HepG2 (cell line): ENCODE measurements at regions not wholly inside any gene's neighbourhood (a gene's known extent, or its start where the extent isn't known, plus 50 kb on each side); places are given as distances from the start of the nearest gene placed in this dataset.

Source experiments
- ATAC-seq: fragments of 200-7000 bp; cut with Tn5 transposase; 3 replicates; pipeline ENCODE4 v1.9.1; 2020; ENCODE audit warnings: mild to moderate bottlenecking, moderate library complexity
- BruUV-seq: library from RNA; stranded (reverse); fragments of 400-500 nt; replicated peaks from 2 replicates; lab custom pipeline; 2021; lab: Mats Ljungman, UMichigan
- CTCF ChIA-PET: fragments of 300-600 bp; formaldehyde crosslinking; extraction: SDS; loops from one replicate; lab custom pipeline; 2021; ENCODE audit warnings: low total read pairs, inconsistent platforms, low intra/inter-chr PET ratio; lab: Yijun Ruan, JAX
- POLR2A ChIA-PET: fragments of 350-600 bp; sonication (Branson Sonifier 250); formaldehyde crosslinking; loops from one replicate; lab custom pipeline; 2020; ENCODE audit warnings: antibody characterized with exemption, inconsistent platforms; lab: Yijun Ruan, JAX
- DNase-seq: peaks from one replicate; pipeline ENCODE4 v3.0.0-alpha.2; 2015; ENCODE audit warnings: low spot score
- FAIRE-seq: peaks from 3 replicates; lab custom pipeline; 2011; peaks lifted over from hg19 to GRCh38; lab: Jason Lieb, UNC
- H2AFZ ChIP-seq: one replicate; pipeline ENCODE4 v1.6.1; 2011; ENCODE audit warnings: low read length, inconsistent platforms
- H3K27ac ChIP-seq: fragments of 300-600 bp; 3 replicates; pipeline ENCODE4 v1.8.0; 2011; ENCODE audit warnings: mixed run types, mild to moderate bottlenecking, mixed read lengths, low read length, inconsistent platforms; ENCODE audit not compliant: insufficient read depth; ENCODE audit errors: extremely low read length
- H3K27me3 ChIP-seq, 2 experiments: fragments of 200-600 bp in 1 of 2; 2 replicates in 1 of 2; 3 replicates in 1 of 2; pipeline versions ENCODE4 v1.6.0 to v1.8.0; 2011; ENCODE audit warnings: low read length in 2 of 2, mild to moderate bottlenecking in 2 of 2, moderate library complexity in 2 of 2, inconsistent platforms in 1 of 2; ENCODE audit not compliant: insufficient read depth in 2 of 2, control insufficient read depth in 1 of 2
- H3K36me3 ChIP-seq, 2 experiments: fragments of 200-600 bp in 1 of 2; replicated peaks in 1 of 2; 2 replicates in 1 of 2; 3 replicates in 1 of 2; pipeline versions ENCODE4 v1.5.1 to v1.8.0; 2011; ENCODE audit warnings: low read length in 2 of 2, inconsistent platforms in 1 of 2; ENCODE audit not compliant: insufficient read depth in 2 of 2, control insufficient read depth in 1 of 2
- H3K4me1 ChIP-seq: 2 replicates; pipeline ENCODE4 v1.5.1; 2012; ENCODE audit warnings: low read length, inconsistent platforms; ENCODE audit not compliant: insufficient read depth
- H3K4me2 ChIP-seq: 2 replicates; pipeline ENCODE4 v1.6.0; 2011; ENCODE audit warnings: low read depth, low read length, inconsistent platforms
- H3K4me3 ChIP-seq, 3 experiments: fragments of 200-600 bp in 1 of 3; sonication (generic), shearing (Covaris generic) in 1 of 3; replicated peaks in 1 of 3; 2 replicates each; pipeline ENCODE4 v1.5.1; 2011 to 2016; ENCODE audit warnings: low read length in 3 of 3, inconsistent platforms in 2 of 3, low read depth in 2 of 3, mild to moderate bottlenecking in 2 of 3, control low read depth in 1 of 3, mixed read lengths in 1 of 3; ENCODE audit not compliant: insufficient read depth in 1 of 3
- H3K79me2 ChIP-seq: one replicate; pipeline ENCODE4 v1.6.1; 2011; ENCODE audit warnings: low read length, inconsistent platforms; ENCODE audit not compliant: insufficient read depth
- H3K9ac ChIP-seq: 2 replicates; pipeline ENCODE4 v1.6.0; 2011; ENCODE audit warnings: mild to moderate bottlenecking, low read depth, low read length, inconsistent platforms; ENCODE audit not compliant: insufficient read depth
- H3K9me3 ChIP-seq: 2 replicates; pipeline ENCODE4 v1.5.1; 2012; ENCODE audit warnings: mild to moderate bottlenecking, low read length
- H4K20me1 ChIP-seq: 2 replicates; pipeline ENCODE4 v1.6.0; 2011; ENCODE audit warnings: inconsistent platforms, mild to moderate bottlenecking, low read length, moderate library complexity; ENCODE audit not compliant: insufficient read depth
- DMAP1 ChIP-seq: IDR thresholded peaks from 2 replicates; pipeline ENCODE4 v1.6.1; 2016
- DNMT1 ChIP-seq: sonication (generic); formaldehyde crosslinking; IDR thresholded peaks from 2 replicates; pipeline ENCODE4 v1.5.1; 2020; ENCODE audit warnings: mild to moderate bottlenecking, missing genetic modification reagents
- HOXA9 ChIP-seq: sonication (generic); formaldehyde crosslinking; IDR thresholded peaks from 2 replicates; pipeline ENCODE4 v1.8.1; 2022; ENCODE audit warnings: missing genetic modification reagents, mild to moderate bottlenecking, moderate library complexity, borderline replicate concordance
- IKZF1 ChIP-seq: fragments of 450-650 bp; IDR thresholded peaks from 2 replicates; pipeline ENCODE4 v1.7.1; 2016
- MZF1 ChIP-seq: sonication (generic); formaldehyde crosslinking; IDR thresholded peaks from 2 replicates; pipeline ENCODE4 v1.8.1; 2023; ENCODE audit warnings: mild to moderate bottlenecking, missing genetic modification reagents, borderline replicate concordance
- POLR2G ChIP-seq: fragments of 200-400 bp; formaldehyde crosslinking; IDR thresholded peaks from 2 replicates; pipeline ENCODE4 v1.6.1; 2018; ENCODE audit warnings: mild to moderate bottlenecking, low read depth, low read length, moderate library complexity
- YEATS4 ChIP-seq: sonication (generic); formaldehyde crosslinking; IDR thresholded peaks from 2 replicates; pipeline ENCODE4 v1.4.0; 2020; ENCODE audit warnings: missing genetic modification reagents, borderline replicate concordance
- ZNF446 ChIP-seq: sonication (generic); formaldehyde crosslinking; IDR thresholded peaks from 2 replicates; pipeline ENCODE4 v1.5.0; 2020; ENCODE audit warnings: mild to moderate bottlenecking, missing genetic modification reagents
- ZNF468 ChIP-seq: sonication (generic); formaldehyde crosslinking; IDR thresholded peaks from 2 replicates; pipeline ENCODE4 v1.8.0; 2022; ENCODE audit warnings: mild to moderate bottlenecking, moderate library complexity, missing genetic modification reagents
- ZNF501 ChIP-seq: sonication (generic); formaldehyde crosslinking; IDR thresholded peaks from 2 replicates; pipeline ENCODE4 v1.5.1; 2020; ENCODE audit warnings: mild to moderate bottlenecking, moderate library complexity, missing genetic modification reagents
- WGBS: methylation state at CpG from one replicate; pipeline ENCODE4 v1.1.6; 2017; ENCODE audit warnings: low lambda C conversion rate; 5-methylcytosine and 5-hydroxymethylcytosine counted together
- in situ Hi-C: cut with HindIII; loops from 2 replicates; pipeline ENCODE4 v1.10.0; 2017; ENCODE audit warnings: low pct_unique_long_range_greater_than_20kb; ENCODE audit not compliant: extremely low pct_ligation_motif_present
- intact Hi-C: fragments of 100-400 bp; cut with micrococcal nuclease; formaldehyde crosslinking; loops from one replicate; pipeline ENCODE4 v1.10.0; 2022; ENCODE audit not compliant: unreplicated experiment
- TF ChIP-seq, protein P1 (sequence below): sonication (generic); formaldehyde crosslinking; IDR thresholded peaks from 2 replicates; pipeline ENCODE4 v1.8.1; 2023; ENCODE audit warnings: mild to moderate bottlenecking, inconsistent platforms, moderate library complexity, missing genetic modification reagents, borderline replicate concordance
- TF ChIP-seq, protein P2 (sequence below): sonication (generic); formaldehyde crosslinking; IDR thresholded peaks from 2 replicates; pipeline ENCODE4 v1.8.0; 2022; ENCODE audit warnings: missing genetic modification reagents, low read depth, mild to moderate bottlenecking, borderline replicate concordance
- TF ChIP-seq, protein P3 (sequence below): sonication (generic); formaldehyde crosslinking; conservative IDR thresholded peaks from 2 replicates; pipeline ENCODE4 v1.4.0; 2020; ENCODE audit warnings: mild to moderate bottlenecking, missing genetic modification reagents, moderate library complexity
- TF ChIP-seq, protein P4 (sequence below): sonication (generic); formaldehyde crosslinking; IDR thresholded peaks from 2 replicates; pipeline ENCODE4 v1.8.1; 2023; ENCODE audit warnings: mild to moderate bottlenecking, missing genetic modification reagents, borderline replicate concordance
- TF ChIP-seq, protein P5 (sequence below): IDR thresholded peaks from 2 replicates; pipeline ENCODE4 v1.6.1; 2016; ENCODE audit warnings: missing genetic modification reagents, missing compliant biosample characterization
- TF ChIP-seq, protein P6 (sequence below), 2 experiments: sonication (generic) in 1 of 2; formaldehyde crosslinking in 1 of 2; IDR thresholded peaks; 2 replicates each; pipeline versions ENCODE4 v1.5.1 to v1.6.1; 2011 to 2020; ENCODE audit warnings: borderline replicate concordance in 1 of 2, low read depth in 1 of 2, low read length in 1 of 2, mild to moderate bottlenecking in 1 of 2, missing genetic modification reagents in 1 of 2, moderate library complexity in 1 of 2
- TF ChIP-seq, protein P7 (sequence below): sonication (generic); formaldehyde crosslinking; IDR thresholded peaks from 2 replicates; pipeline ENCODE4 v1.8.1; 2023; ENCODE audit warnings: mild to moderate bottlenecking, missing genetic modification reagents

DNA sequence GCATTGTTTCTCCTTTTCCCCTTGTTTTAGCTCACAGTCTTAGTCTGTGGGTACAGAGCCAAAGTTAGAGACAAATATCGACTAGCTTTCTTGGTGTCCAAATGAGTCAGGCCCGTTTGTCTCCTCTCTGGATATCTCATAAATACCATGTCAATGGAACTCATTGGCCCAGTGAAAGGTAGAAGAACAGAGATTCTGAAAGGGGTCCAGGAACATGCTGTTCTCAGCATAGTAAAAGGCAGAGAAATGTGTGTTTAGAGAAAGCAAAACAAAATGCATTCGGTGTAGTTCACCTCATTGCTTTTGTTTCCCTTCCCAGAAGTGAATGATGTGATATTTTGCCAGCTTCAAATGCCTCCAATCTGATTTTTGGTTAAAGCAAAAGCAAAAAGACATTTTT lies 238.6 kb upstream of the SLC8A1 start:
- intact Hi-C loops, result no loop called here
- Histone ChIP-seq H3K27me3 (no peaks in the 10 kb centered on the region), H3K9ac (no peak overlapping the region), H2AFZ (no peak overlapping the region), H3K4me3 (no peak overlapping the region), H3K27ac (no peak overlapping the region), H3K4me2 (no peak overlapping the region), H3K9me3 (no peaks in the 10 kb centered on the region), H3K79me2 (no peaks in the 10 kb centered on the region), H3K36me3 (no peaks in the 10 kb centered on the region), H3K4me1 (no peaks in the 10 kb centered on the region), H4K20me1 (no peaks in the 10 kb centered on the region)
- DNase-seq (no peak), FAIRE-seq (no peak), ATAC-seq (no peak)
- ChIA-PET CTCF (no interaction called here), POLR2A (no interaction called here)
- BruUV-seq, result no TSS peak
- in situ Hi-C loops, result no loop called here
- under 1% methylated on average over 3 of the region's 3 CpGs for WGBS
- no peak for TF ChIP-seq ZNF446 (CRISPR knock-in tag)
- no peak for TF ChIP-seq DNMT1
- TF ChIP-seq, protein P1, sequence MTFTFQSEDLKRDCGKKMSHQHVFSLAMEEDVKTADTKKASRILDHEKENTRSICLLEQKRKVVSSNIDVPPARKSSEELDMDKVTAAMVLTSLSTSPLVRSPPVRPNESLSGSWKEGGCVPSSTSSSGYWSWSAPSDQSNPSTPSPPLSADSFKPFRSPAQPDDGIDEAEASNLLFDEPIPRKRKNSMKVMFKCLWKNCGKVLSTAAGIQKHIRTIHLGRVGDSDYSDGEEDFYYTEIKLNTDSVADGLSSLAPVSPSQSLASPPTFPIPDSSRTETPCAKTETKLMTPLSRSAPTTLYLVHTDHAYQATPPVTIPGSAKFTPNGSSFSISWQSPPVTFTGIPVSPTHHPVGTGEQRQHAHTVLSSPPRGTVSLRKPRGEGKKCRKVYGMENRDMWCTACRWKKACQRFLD (CRISPR knock-in tag), result no peak
- TF ChIP-seq, protein P2, sequence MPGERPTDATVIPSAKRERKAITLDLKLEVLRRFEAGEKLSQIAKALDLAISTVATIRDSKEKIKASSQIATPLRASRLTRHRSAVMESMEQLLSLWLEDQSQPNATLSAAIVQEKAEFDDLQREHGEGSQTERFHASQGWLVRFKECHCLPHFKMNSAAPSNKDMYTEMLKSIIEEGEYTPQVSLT, result no peak
- TF ChIP-seq, protein P3, sequence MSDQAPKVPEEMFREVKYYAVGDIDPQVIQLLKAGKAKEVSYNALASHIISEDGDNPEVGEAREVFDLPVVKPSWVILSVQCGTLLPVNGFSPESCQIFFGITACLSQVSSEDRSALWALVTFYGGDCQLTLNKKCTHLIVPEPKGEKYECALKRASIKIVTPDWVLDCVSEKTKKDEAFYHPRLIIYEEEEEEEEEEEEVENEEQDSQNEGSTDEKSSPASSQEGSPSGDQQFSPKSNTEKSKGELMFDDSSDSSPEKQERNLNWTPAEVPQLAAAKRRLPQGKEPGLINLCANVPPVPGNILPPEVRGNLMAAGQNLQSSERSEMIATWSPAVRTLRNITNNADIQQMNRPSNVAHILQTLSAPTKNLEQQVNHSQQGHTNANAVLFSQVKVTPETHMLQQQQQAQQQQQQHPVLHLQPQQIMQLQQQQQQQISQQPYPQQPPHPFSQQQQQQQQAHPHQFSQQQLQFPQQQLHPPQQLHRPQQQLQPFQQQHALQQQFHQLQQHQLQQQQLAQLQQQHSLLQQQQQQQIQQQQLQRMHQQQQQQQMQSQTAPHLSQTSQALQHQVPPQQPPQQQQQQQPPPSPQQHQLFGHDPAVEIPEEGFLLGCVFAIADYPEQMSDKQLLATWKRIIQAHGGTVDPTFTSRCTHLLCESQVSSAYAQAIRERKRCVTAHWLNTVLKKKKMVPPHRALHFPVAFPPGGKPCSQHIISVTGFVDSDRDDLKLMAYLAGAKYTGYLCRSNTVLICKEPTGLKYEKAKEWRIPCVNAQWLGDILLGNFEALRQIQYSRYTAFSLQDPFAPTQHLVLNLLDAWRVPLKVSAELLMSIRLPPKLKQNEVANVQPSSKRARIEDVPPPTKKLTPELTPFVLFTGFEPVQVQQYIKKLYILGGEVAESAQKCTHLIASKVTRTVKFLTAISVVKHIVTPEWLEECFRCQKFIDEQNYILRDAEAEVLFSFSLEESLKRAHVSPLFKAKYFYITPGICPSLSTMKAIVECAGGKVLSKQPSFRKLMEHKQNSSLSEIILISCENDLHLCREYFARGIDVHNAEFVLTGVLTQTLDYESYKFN, result no peak
- TF ChIP-seq HOXA9 (CRISPR knock-in tag), result no peak
- no peak for TF ChIP-seq ZNF468 (CRISPR knock-in tag)
- no peak for TF ChIP-seq MZF1 (CRISPR knock-in tag)
- no peak for TF ChIP-seq YEATS4 (CRISPR knock-in tag)
- TF ChIP-seq, protein P4, sequence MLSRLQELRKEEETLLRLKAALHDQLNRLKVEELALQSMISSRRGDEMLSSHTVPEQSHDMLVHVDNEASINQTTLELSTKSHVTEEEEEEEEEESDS (CRISPR knock-in tag), result no peak
- TF ChIP-seq IKZF1, result no peak
- TF ChIP-seq DMAP1 (CRISPR knock-in tag), result no peak
- TF ChIP-seq, protein P5, sequence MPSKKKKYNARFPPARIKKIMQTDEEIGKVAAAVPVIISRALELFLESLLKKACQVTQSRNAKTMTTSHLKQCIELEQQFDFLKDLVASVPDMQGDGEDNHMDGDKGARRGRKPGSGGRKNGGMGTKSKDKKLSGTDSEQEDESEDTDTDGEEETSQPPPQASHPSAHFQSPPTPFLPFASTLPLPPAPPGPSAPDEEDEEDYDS (CRISPR knock-in tag), result no peak
- TF ChIP-seq, protein P6, sequence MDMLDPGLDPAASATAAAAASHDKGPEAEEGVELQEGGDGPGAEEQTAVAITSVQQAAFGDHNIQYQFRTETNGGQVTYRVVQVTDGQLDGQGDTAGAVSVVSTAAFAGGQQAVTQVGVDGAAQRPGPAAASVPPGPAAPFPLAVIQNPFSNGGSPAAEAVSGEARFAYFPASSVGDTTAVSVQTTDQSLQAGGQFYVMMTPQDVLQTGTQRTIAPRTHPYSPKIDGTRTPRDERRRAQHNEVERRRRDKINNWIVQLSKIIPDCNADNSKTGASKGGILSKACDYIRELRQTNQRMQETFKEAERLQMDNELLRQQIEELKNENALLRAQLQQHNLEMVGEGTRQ (IDR thresholded peaks at IDR 0.05; ENCODE audit: low read depth, low read length), result no peak
- TF ChIP-seq, protein P6 (CRISPR knock-in tag; IDR thresholded peaks at IDR 0.05; ENCODE audit: borderline replicate concordance), result no peak
- TF ChIP-seq, protein P7, sequence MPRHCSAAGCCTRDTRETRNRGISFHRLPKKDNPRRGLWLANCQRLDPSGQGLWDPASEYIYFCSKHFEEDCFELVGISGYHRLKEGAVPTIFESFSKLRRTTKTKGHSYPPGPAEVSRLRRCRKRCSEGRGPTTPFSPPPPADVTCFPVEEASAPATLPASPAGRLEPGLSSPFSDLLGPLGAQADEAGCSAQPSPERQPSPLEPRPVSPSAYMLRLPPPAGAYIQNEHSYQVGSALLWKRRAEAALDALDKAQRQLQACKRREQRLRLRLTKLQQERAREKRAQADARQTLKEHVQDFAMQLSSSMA (CRISPR knock-in tag), result no peak
- TF ChIP-seq POLR2G, result no peak
- TF ChIP-seq ZNF501 (CRISPR knock-in tag), result no peak
